Stimulated activated CD4-positive, alpha-beta T cell treated with anti-CD3 and anti-CD28 coated beads, Interleukin-4, amount 100 ng/mL, for 1 hour (primary cell): ENCODE measurements at regions not wholly inside any gene's neighbourhood (a gene's known extent, or its start where the extent isn't known, plus 50 kb on each side); places are given as distances from the start of the nearest gene placed in this dataset.
A peak's percentile ranks its signal among the peaks of the same experiment; 100 is the strongest.

Source experiments
- DNase-seq: peaks from one replicate; pipeline ENCODE4 v3.0.0-alpha.2; 2020

- DNase-seq: no peak
Observed at GRCh38 chr10:110416776-110417711, 80.7 kb upstream of the DUSP5 start.

- no peak for DNase-seq
Observed at GRCh38 chr10:110418218-110418617, 79.5 kb upstream of the DUSP5 start.

DNA sequence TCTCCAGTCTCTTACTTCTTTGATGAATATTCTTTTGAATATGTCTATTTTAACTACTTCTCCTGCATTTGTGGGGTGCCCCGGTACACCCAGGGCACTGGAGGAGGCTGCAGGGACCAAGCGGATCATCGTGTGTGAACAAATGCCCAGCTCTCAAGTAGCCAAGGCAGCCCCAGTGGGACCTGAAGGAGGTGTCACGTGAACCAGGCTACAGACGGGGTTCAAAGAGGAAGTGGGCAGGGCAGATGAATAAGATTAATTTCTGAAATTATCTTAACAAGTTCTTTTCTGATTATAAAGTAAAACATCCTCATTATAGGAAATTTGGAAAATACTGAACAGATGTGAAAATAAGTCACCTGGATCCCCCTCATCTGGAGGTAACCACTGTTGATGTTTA lies 78.4 kb upstream of the DUSP5 start:
- no peak for DNase-seq

GRCh38 chr10:110420401-110421193 lies 77.1 kb upstream of the DUSP5 start:
- DNase-seq: no peak

DNA sequence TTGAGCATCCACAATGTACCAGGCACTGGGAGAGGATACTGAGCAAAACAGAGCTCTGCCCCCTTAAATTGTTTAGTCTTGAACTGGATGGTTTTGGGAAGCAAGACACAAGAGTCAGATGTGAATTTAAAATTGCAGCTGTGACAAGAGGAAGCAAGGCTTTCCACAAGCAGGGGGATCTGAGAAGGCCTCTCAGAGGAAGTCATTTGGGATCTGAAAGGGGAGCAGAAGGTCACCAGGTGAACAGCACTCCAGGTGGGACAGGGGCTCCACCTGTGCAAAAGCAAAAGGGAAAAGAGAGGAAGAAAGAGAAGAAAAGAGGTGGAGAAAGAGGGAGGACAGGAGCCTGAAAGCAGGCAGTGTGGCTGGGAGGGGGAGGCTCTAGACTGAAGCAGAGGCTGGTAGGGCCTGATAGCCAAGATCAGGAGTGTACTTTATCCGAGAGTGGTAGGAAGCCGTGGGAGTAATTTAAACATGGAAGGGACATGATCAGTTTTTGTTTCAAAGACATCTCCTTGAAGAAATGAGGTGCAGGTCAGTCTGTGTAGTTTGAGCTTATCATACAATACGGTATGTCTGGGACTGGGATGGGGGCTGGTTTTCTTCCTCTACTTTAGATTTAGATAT lies 76.1 kb upstream of the DUSP5 start:
- no peak for DNase-seq

GRCh38 chr10:110422548-110422947 lies 75.2 kb upstream of the DUSP5 start:
- no peak for DNase-seq

- DNase-seq: no peak
Observed at GRCh38 chr10:110423650-110424049, 74.1 kb upstream of the DUSP5 start.

DNA sequence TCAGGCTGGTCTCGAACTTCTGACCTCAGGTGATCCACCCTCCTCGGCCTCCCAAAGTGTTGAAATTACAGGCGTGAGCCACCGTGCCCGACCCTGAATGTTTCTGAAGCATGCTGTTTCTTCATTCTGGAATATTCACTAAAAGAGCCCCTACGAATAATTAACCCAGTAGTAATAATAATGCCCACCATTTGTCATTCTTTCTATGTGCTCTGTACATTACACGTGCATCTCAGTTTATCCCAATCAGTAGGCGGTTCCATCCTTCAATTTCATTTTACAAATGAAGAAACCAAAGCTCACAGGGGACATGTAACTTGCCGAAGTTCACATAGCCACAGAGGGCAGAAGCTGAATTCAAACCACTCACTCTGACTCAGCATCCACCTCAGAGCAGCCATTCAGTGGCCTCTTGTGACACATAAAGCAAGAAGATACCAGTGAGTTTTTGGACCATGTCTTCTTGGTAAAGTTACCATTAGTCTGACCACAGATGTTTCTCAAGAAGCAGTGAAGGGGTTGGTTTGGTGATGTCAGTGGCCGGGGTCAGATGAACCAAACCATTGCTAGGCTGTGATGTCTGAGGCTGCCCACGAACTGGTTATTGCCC lies 71.9 kb upstream of the DUSP5 start:
- peak; percentile 20 for DNase-seq

DNA sequence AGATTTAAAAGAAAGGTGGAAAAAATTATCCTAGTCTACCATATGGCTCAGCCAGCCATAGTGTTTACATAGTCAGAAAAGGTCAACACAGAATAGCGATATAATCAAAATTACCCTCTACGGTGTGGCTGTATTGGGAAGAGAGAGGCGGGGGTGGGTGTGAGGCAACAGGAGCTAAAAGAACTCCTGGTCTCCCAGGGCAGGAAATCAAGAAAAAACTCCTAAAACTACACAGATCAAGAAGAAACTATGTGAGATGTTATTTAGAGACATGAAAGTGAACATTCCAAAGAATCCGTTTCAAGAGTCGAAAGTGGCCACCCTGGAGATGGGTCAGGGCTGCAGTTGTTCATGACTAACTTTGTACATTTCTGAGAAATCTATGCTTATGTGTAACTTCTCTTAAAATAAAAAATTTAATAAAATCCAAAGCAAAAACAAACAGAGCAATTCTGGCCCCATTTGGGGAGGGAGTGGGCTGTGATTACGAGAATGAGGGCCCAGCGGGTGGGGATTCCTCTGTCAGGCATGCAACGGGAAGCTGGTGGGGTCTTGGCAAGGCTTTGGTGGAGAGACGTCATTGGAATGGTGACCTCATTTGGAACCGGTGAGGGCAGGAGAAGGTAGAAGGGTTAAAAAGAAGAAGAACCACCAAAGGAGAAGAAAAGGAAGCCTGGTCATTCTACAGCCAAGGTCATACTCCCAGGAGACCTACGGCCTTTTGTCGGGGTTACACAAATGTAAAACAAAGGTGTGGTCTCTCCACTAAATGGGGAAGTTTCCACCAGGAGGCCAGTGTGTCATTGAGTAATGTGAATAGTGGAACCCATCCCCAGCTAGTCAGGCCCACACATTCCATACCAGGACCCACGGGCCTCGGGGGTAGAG lies 71.2 kb upstream of the DUSP5 start:
- no peak for DNase-seq

GRCh38 chr10:110429301-110429700 lies 68.4 kb upstream of the DUSP5 start:
- DNase-seq: no peak

DNA sequence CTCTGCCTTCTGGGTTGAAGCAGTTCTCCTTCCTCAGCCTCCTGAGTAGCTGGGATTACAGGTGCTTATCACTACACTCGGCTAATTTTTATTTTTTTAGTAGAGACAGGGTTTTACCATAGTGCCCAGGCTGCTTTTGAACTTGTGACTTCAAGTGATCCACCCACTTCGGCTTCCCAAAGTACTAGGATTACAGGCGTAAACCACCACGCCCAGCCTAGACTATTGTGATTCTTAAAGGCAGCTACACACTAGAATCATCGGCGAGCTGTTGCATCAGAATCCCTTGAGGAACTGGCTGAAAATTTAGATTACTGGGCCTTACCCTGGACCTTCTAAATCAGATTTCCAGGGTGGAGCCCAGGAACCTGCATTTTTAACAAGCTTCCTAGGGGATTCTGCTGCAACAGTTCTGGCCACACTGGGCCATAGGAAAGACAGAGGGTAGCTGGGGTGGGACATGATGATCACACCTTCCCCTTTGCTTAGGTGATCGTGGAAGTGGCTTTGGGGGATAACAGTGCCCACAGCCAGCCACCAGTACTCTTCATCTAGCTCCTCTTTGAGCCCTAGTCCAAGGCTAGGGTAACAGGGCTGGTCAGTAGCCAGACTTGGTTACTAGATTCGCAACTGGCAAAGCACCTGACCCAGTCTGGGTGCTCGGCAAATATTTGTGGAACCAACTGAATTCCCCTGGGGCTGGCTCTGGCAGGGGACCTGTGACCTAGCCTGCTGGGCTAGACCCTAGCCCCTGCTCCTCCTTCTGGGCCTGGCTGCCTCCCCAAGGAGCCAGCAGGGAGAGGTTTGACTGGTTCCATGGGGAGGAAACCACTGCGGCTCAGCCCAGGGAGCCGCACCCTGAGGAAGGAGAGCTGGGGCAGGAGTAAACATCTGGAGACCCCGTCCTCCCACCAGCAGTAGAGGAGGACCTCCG lies 67.1 kb upstream of the DUSP5 start:
- no peak for DNase-seq

DNA sequence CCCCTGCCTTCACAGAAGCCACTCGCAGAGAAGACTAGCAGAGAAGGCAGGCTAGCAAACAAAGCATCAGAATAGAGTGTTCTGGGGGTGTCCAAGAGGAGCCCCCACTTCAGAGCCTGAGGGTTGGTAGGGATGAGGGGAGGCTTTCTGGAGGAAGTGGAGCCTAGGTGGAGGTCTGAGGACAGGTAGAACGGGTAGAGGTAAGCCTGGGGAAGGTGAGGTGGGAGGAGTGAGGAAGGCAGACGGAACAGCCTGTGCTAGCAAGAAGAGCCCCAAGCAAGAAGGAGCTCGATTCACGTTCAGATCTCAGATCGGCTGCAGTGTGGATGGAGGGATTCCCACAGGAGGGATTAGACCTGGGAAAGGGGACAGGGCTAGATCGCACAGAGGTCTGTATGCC lies 66.0 kb upstream of the DUSP5 start:
- DNase-seq: no peak

GRCh38 chr10:110432084-110432483 lies 65.6 kb upstream of the DUSP5 start:
- no peak for DNase-seq

- DNase-seq: no peak
Observed at GRCh38 chr10:110432814-110433565, 64.7 kb upstream of the DUSP5 start.

GRCh38 chr10:110433740-110434139 lies 64.0 kb upstream of the DUSP5 start:
- DNase-seq: no peak

DNA sequence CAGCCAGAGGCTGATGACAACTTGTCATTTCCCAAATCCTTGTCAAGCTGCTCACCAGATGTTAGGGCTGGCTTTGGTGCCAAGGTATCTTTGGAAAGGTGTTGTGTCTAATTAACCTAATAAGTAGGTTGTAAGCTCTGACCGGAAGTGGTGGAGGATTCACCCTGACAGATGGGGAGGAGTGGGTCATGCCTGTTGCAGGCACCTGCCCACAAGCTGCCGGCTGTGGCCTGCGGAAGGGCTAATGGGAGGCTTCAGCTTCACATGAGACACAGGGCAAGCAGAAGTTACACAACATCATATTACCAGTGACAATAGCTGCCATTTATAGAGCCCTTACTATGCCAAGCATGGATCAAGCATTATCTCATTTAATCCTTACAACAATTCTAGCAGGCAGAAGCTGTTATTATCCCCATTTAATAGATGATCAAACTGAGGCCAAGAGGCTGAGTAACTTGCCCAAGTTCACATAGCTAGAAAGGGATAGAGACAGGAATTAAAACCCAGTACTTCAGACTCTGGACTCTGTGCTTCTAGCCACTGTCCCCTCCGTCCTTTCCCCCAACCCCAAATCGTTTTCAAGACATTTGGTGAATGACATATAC lies 63.1 kb upstream of the DUSP5 start:
- no peak for DNase-seq

DNA sequence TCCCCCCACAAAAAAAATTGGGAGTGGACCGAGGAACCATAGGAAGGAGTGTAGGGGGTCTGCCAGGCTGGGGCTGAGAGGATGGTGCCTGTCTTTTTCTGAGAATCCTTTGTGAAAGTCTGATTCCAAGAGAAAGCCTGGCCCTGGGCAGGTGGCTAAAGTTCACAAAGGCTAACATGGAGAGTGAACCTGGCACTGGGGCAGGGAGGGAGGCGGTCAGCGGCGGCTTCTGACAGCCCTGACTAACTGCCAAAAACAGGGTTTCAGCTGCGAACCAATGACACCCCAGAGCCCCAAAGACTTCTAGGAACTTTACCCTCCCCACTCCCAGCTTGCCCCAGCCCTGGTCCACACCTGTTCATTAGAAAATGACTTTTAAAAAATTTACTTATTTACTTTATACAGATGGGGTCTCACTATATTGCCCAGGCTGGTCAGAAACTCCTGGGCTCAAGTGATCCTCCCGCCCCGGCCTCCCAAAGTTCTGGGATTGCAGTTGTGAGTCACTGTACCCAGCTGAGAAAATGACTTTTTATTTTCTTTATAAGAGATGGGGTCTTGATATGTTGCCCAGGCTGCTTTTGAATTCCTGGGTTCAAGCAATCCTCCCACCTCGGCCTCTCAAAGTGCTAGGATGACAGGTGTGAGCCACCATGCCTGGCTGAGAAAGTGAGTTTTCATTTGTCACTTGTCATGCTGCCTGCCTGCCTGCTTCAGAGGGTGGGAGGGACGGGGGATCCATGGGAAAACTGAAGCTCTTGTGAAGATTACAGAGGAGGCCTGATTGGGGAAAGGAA lies 61.0 kb upstream of the DUSP5 start:
- no peak for DNase-seq

- DNase-seq: no peak
Observed at GRCh38 chr10:110437351-110437605, 60.4 kb upstream of the DUSP5 start.

DNA sequence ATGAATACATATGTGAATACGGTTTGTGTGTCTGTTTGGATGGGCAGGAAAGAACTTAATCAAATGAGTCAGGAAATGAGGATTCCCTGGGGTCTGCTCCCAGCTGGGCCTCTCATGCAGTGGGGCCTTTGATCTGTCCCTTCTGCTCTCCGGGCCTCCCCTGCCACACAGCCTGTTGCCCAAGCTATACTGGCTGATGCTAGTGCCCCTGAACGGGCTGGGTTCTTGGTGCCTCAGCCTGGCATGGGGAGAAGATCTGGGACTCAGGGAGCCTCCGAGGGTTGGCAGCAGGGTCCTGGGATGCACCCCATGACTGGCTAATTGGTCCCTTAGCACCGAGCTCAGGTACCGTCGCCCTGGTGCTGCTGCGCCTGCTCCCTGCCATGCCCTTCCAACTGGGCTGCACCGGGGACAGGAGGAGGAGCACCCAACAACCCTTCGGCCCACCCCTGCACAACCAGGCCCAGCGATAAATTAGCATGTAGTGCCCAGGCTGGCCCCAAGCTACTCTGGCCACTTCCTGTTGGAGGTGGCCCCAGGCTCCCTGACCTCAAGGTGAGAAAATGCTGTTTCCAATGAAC lies 59.9 kb upstream of the DUSP5 start:
- no peak for DNase-seq
